ENCODE measurements at regions not wholly inside any gene's neighbourhood (a gene's known extent, or its start where the extent isn't known, plus 50 kb on each side); places are given as distances from the start of the nearest gene placed in this dataset.

DNA sequence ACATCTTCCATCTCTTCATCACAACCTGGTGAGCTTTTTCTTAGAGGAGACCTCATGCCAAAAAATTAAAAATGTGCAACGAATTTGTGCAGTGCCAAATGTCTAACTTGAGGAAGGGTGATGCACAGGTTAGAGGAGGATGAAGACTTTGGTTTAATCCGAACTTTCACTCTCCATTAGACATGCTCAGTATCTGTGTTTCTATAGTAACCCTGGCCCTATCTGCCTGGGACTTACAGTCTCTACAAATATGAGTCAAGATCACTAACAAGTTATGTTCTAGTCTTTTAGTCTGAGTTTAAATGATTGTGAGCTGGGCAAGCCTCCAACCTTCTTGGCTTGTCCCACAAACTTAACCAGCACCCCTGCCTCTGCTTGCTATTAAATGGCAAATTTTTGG, 377.0 kb downstream of the BMP2 start:
- Histone ChIP-seq H3K36me3 (ENCODE audit: control insufficient read depth in 1 of 2, insufficient read depth in 2 of 2, low read length in 2 of 2) (no peaks in the 10 kb centered on the region), H3K4me1 (ENCODE audit: control insufficient read depth in 1 of 2, insufficient read depth in 2 of 2, low read length in 2 of 2) (no peaks in the 10 kb centered on the region), H3K27ac (ENCODE audit: low read depth, low read length) (no peak overlapping the region), H2AFZ (ENCODE audit: insufficient read depth, low read length, poor library complexity) (no peak overlapping the region), H3K23ac (ENCODE audit: low read length) (no peak overlapping the region), H3K14ac (ENCODE audit: low read length) (no peak overlapping the region), H4K8ac (ENCODE audit: low read depth, low read length) (no peak overlapping the region), H3K4me3 (ENCODE audit: low read depth, low read length) (no peak overlapping the region), H4K91ac (ENCODE audit: low read depth, low read length) (no peak overlapping the region), H3K18ac (ENCODE audit: low read length) (no peak overlapping the region), H3K9ac (ENCODE audit: low read length) (no peak overlapping the region), H2BK12ac (ENCODE audit: low read length) (no peak overlapping the region), H3K27me3 (ENCODE audit: insufficient read depth, low read length) (no peaks in the 10 kb centered on the region), H3K9me3 (ENCODE audit: insufficient read depth, low read depth, low read length) (no peaks in the 10 kb centered on the region), H3K79me2 (ENCODE audit: control insufficient read depth, insufficient read depth, low read length, poor library complexity) (no peaks in the 10 kb centered on the region), H2BK120ac (ENCODE audit: insufficient read depth, low read length, poor library complexity) (no peak overlapping the region), H3K4ac (ENCODE audit: low read depth, low read length) (no peak overlapping the region), H4K12ac (ENCODE audit: low read depth, low read length) (no peak overlapping the region), H2BK5ac (ENCODE audit: low read depth, low read length, poor library complexity) (no peak overlapping the region), H3K4me2 (ENCODE audit: low read length) (no peak overlapping the region), H3K79me1 (ENCODE audit: low read length) (no peaks in the 10 kb centered on the region), H2AK5ac (ENCODE audit: low read length) (no peak overlapping the region)
- no CpG with 5 or more reads among the region's 2 CpGs for WGBS (ENCODE audit: extremely low coverage, insufficient coverage, insufficient read length)
- DNase-seq: no peak

DNA sequence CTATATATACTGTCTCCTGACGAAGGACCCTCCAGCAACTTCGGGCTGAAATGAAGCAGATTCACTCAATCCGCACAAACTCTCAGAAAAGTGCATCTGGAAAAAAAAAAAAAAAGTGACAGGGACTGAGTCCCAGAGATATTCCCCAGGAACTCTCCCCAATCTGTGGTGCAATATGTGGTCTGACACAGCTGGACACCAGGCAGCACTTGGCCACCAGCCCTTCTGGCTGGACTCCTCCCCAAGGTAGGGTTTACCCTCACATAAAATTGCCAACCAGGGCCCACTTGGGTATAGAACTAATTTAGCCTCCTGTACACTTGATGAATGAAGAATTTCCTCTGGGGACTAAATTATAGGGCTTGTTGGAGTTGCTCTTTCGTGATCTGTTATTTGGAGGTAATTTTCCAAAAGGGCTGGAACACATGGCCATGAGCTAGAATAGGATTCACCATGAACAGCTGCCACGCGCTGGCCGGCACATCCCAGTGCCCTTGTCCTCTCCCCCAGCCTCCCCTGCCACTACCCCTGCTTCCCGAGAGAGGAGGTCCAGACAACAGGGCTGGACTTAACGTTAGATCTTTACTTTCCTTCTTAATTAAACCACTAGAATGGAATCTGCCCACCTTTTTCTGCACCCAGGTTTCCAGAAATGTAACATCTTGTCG, 379.2 kb downstream of the BMP2 start:
- no CpG with 5 or more reads among the region's 10 CpGs for WGBS (ENCODE audit: extremely low coverage, insufficient coverage, insufficient read length)
- no peak overlapping the region for H3K27ac ChIP-seq (ENCODE audit: low read depth, low read length)
- H2BK5ac ChIP-seq (ENCODE audit: low read depth, low read length, poor library complexity): no peak overlapping the region
- H3K9me3 ChIP-seq (ENCODE audit: insufficient read depth, low read depth, low read length): no peaks in the 10 kb centered on the region
- no peak overlapping the region for H4K91ac ChIP-seq (ENCODE audit: low read depth, low read length)
- H3K4ac ChIP-seq (ENCODE audit: low read depth, low read length): no peak overlapping the region
- H3K36me3 ChIP-seq (ENCODE audit: control insufficient read depth in 1 of 2, insufficient read depth in 2 of 2, low read length in 2 of 2): no peaks in the 10 kb centered on the region
- H4K8ac ChIP-seq (ENCODE audit: low read depth, low read length): no peak overlapping the region
- no peak overlapping the region for H4K12ac ChIP-seq (ENCODE audit: low read depth, low read length)
- no peak overlapping the region for H3K14ac ChIP-seq (ENCODE audit: low read length)
- H3K4me3 ChIP-seq (ENCODE audit: low read depth, low read length): no peak overlapping the region
- H2AK5ac ChIP-seq (ENCODE audit: low read length): no peak overlapping the region
- H3K4me1 ChIP-seq (ENCODE audit: control insufficient read depth in 1 of 2, insufficient read depth in 2 of 2, low read length in 2 of 2): no peaks in the 10 kb centered on the region
- no peaks in the 10 kb centered on the region for H3K27me3 ChIP-seq (ENCODE audit: insufficient read depth, low read length)
- no peaks in the 10 kb centered on the region for H3K79me1 ChIP-seq (ENCODE audit: low read length)
- no peak overlapping the region for H3K23ac ChIP-seq (ENCODE audit: low read length)
- H2BK120ac ChIP-seq (ENCODE audit: insufficient read depth, low read length, poor library complexity): no peak overlapping the region
- no peaks in the 10 kb centered on the region for H3K79me2 ChIP-seq (ENCODE audit: control insufficient read depth, insufficient read depth, low read length, poor library complexity)
- no peak overlapping the region for H2AFZ ChIP-seq (ENCODE audit: insufficient read depth, low read length, poor library complexity)
- H3K9ac ChIP-seq (ENCODE audit: low read length): no peak overlapping the region
- peak in 1 of 2 donors; percentile 2 for DNase-seq
- H3K18ac ChIP-seq (ENCODE audit: low read length): no peak overlapping the region
- no peak overlapping the region for H3K4me2 ChIP-seq (ENCODE audit: low read length)
- H2BK12ac ChIP-seq (ENCODE audit: low read length): no peak overlapping the region

GRCh38 chr20:7147220-7147601, 379.7 kb downstream of the BMP2 start:
- no peak overlapping the region for H4K91ac ChIP-seq (ENCODE audit: low read depth, low read length)
- WGBS (ENCODE audit: extremely low coverage, insufficient coverage, insufficient read length): no CpG with 5 or more reads among the region's 4 CpGs
- no peak overlapping the region for H3K4me3 ChIP-seq (ENCODE audit: low read depth, low read length)

GRCh38 chr20:7151676-7152470, 384.4 kb downstream of the BMP2 start:
- H3K4me3 ChIP-seq (ENCODE audit: low read depth, low read length): no peak overlapping the region
- WGBS (ENCODE audit: extremely low coverage, insufficient coverage, insufficient read length): no CpG with 5 or more reads among the region's 2 CpGs

More at GRCh38 chr20:7147220-7147601, 379.7 kb downstream of the BMP2 start:
- no peak for DNase-seq
- Histone ChIP-seq H3K4me1 (ENCODE audit: control insufficient read depth in 1 of 2, insufficient read depth in 2 of 2, low read length in 2 of 2) (no peaks in the 10 kb centered on the region), H3K4ac (ENCODE audit: low read depth, low read length) (no peak overlapping the region), H3K18ac (ENCODE audit: low read length) (no peak overlapping the region), H3K23ac (ENCODE audit: low read length) (no peak overlapping the region), H2BK5ac (ENCODE audit: low read depth, low read length, poor library complexity) (no peak overlapping the region), H2AK5ac (ENCODE audit: low read length) (no peak overlapping the region), H3K79me1 (ENCODE audit: low read length) (no peaks in the 10 kb centered on the region), H3K4me2 (ENCODE audit: low read length) (no peak overlapping the region), H2BK120ac (ENCODE audit: insufficient read depth, low read length, poor library complexity) (no peak overlapping the region), H3K9me3 (ENCODE audit: insufficient read depth, low read depth, low read length) (no peaks in the 10 kb centered on the region), H3K9ac (ENCODE audit: low read length) (no peak overlapping the region), H3K14ac (ENCODE audit: low read length) (no peak overlapping the region), H3K27me3 (ENCODE audit: insufficient read depth, low read length) (no peaks in the 10 kb centered on the region), H2AFZ (ENCODE audit: insufficient read depth, low read length, poor library complexity) (no peak overlapping the region), H3K36me3 (ENCODE audit: control insufficient read depth in 1 of 2, insufficient read depth in 2 of 2, low read length in 2 of 2) (no peaks in the 10 kb centered on the region), H2BK12ac (ENCODE audit: low read length) (no peak overlapping the region), H3K27ac (ENCODE audit: low read depth, low read length) (no peak overlapping the region), H4K12ac (ENCODE audit: low read depth, low read length) (no peak overlapping the region), H4K8ac (ENCODE audit: low read depth, low read length) (no peak overlapping the region), H3K79me2 (ENCODE audit: control insufficient read depth, insufficient read depth, low read length, poor library complexity) (no peaks in the 10 kb centered on the region)

More at GRCh38 chr20:7151676-7152470, 384.4 kb downstream of the BMP2 start:
- H3K9ac ChIP-seq (ENCODE audit: low read length): no peak overlapping the region
- H3K4ac ChIP-seq (ENCODE audit: low read depth, low read length): no peak overlapping the region
- no peak overlapping the region for H2AK5ac ChIP-seq (ENCODE audit: low read length)
- DNase-seq: no peak
- H3K27ac ChIP-seq (ENCODE audit: low read depth, low read length): no peak overlapping the region
- no peaks in the 10 kb centered on the region for H3K79me2 ChIP-seq (ENCODE audit: control insufficient read depth, insufficient read depth, low read length, poor library complexity)
- no peak overlapping the region for H4K91ac ChIP-seq (ENCODE audit: low read depth, low read length)
- H3K18ac ChIP-seq (ENCODE audit: low read length): no peak overlapping the region
- H3K79me1 ChIP-seq (ENCODE audit: low read length): no peaks in the 10 kb centered on the region
- H3K23ac ChIP-seq (ENCODE audit: low read length): no peak overlapping the region
- no peak overlapping the region for H2AFZ ChIP-seq (ENCODE audit: insufficient read depth, low read length, poor library complexity)
- H4K8ac ChIP-seq (ENCODE audit: low read depth, low read length): no peak overlapping the region
- no peaks in the 10 kb centered on the region for H3K36me3 ChIP-seq (ENCODE audit: control insufficient read depth in 1 of 2, insufficient read depth in 2 of 2, low read length in 2 of 2)
- no peak overlapping the region for H3K14ac ChIP-seq (ENCODE audit: low read length)
- H3K27me3 ChIP-seq (ENCODE audit: insufficient read depth, low read length): no peaks in the 10 kb centered on the region
- H3K9me3 ChIP-seq (ENCODE audit: insufficient read depth, low read depth, low read length): no peaks in the 10 kb centered on the region
- H2BK5ac ChIP-seq (ENCODE audit: low read depth, low read length, poor library complexity): no peak overlapping the region
- H3K4me1 ChIP-seq (ENCODE audit: control insufficient read depth in 1 of 2, insufficient read depth in 2 of 2, low read length in 2 of 2): no peaks in the 10 kb centered on the region
- no peak overlapping the region for H4K12ac ChIP-seq (ENCODE audit: low read depth, low read length)
- no peak overlapping the region for H2BK120ac ChIP-seq (ENCODE audit: insufficient read depth, low read length, poor library complexity)
- H3K4me2 ChIP-seq (ENCODE audit: low read length): no peak overlapping the region
- no peak overlapping the region for H2BK12ac ChIP-seq (ENCODE audit: low read length)

Data from trophoblast cell (in vitro differentiated cells and primary cell).